IgD-negative memory B cell (primary cell): ENCODE measurements at regions not wholly inside any gene's neighbourhood (a gene's known extent, or its start where the extent isn't known, plus 50 kb on each side); places are given as distances from the start of the nearest gene placed in this dataset.
A peak's percentile ranks its signal among the peaks of the same experiment; 100 is the strongest.

Experiments
- H3K27ac Mint-ChIP-seq, 3 donors: one replicate each; pipeline ENCODE4 v1.8.0; 2020 to 2022; ENCODE audit warnings: mild to moderate bottlenecking in 3 of 3, mixed read lengths in 3 of 3, moderate library complexity in 1 of 3
- H3K27me3 Mint-ChIP-seq: one replicate; pipeline ENCODE4 v1.8.0; 2021; ENCODE audit warnings: mixed read lengths
- H3K36me3 Mint-ChIP-seq: one replicate; pipeline ENCODE4 v1.8.0; 2020; ENCODE audit warnings: mild to moderate bottlenecking, mixed read lengths
- H3K4me1 Mint-ChIP-seq, 3 donors: one replicate each; pipeline ENCODE4 v1.8.0; 2020 to 2022; ENCODE audit warnings: mixed read lengths in 3 of 3, mild to moderate bottlenecking in 1 of 3
- H3K4me3 Mint-ChIP-seq, 4 donors: one replicate each; pipeline ENCODE4 v1.8.0; 2020 to 2022; ENCODE audit warnings: mild to moderate bottlenecking in 4 of 4, mixed read lengths in 4 of 4, moderate library complexity in 3 of 4
- H3K9me3 Mint-ChIP-seq, 3 donors: one replicate each; pipeline ENCODE4 v1.8.0; 2020 to 2021; ENCODE audit warnings: mixed read lengths in 3 of 3, mild to moderate bottlenecking in 1 of 3

DNA sequence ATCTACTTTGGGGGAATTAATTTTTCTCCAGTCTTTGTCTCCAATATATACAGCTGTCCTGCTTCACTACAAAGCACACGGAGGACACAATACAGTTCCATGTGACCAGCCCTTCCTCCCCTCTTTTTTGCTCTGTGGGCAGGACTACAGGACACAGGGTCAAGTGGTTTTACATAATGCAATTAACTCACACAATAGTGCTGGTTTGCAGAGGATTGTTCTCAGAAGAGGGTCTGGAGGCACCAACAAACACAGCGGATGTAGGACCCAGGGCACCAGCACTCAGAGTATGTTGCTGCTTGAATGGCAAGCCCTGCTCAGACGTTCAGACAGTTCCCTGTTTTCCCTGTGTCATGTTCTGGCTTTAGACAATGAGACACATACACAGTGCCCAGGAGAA lies 52.0 kb upstream of the NPTX2 start:
- peaks cover 3% of the 10 kb centered on the region for H3K36me3 Mint-ChIP-seq

DNA sequence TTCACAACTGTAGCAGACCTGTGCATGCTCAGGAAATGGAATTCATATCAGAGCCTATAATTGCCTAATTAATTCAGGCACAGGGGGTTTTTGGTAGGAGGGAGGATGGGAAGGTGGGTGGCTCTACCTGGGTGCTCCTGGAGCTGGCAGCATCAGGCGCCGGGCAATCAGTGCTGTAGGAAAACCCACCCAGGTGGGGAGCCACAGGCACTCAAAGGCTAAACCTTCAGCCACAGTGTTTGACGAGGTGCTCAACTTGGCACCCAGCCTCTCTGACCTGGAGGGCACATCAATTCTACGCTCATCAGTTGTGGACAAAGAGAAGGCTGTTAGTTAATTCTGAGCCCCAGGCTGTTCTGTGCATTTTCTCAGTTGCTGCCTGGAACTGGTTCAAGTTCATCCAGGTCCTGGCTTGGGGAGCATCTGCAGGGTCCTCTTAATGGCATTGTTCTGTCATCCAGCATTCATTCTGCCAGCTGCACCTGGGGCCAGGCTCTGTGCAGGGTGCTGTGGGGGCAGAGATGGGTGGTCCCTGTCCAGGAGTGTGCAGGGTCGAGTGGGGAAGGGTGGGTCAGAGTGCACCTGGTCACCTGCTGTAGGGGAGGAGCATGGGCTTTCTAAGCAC lies 54.1 kb upstream of the NPTX2 start:
- Mint-ChIP-seq H3K27ac (no peak overlapping the region), H3K4me1 (peaks cover 0 to 3% (median 0%) of the 10 kb centered on the region in 3 donors), H3K9me3 (peaks cover 3 to 6% (median 6%) of the 10 kb centered on the region in 3 donors), H3K36me3 (peaks cover 3% of the 10 kb centered on the region), H3K4me3 (no peak overlapping the region), H3K27me3 (peaks cover 5% of the 10 kb centered on the region)

More for the DNA sequence above, 52.0 kb upstream of the NPTX2 start:
- Mint-ChIP-seq H3K27ac (no peak overlapping the region), H3K4me1 (peaks cover 0 to 3% (median 0%) of the 10 kb centered on the region in 3 donors), H3K9me3 (peaks cover 5 to 9% (median 6%) of the 10 kb centered on the region in 3 donors), H3K27me3 (peaks cover 3% of the 10 kb centered on the region), H3K4me3 (peak overlapping the region in 1 of 4 donors; percentile 17)

- Mint-ChIP-seq H3K36me3 (peaks cover 3% of the 10 kb centered on the region), H3K9me3 (peaks cover 3 to 6% (median 5%) of the 10 kb centered on the region in 3 donors), H3K4me3 (no peak overlapping the region), H3K4me1 (peaks cover 0 to 3% (median 0%) of the 10 kb centered on the region in 3 donors), H3K27ac (no peak overlapping the region), H3K27me3 (peaks cover 5% of the 10 kb centered on the region)
These were observed 54.7 kb upstream of the NPTX2 start for GRCh38 chr7:98562381-98562823.

GRCh38 chr7:98559958-98560357 lies 57.1 kb upstream of the NPTX2 start:
- Mint-ChIP-seq H3K4me3 (no peak overlapping the region), H3K9me3 (peaks cover 2 to 4% (median 3%) of the 10 kb centered on the region in 3 donors), H3K27ac (no peak overlapping the region), H3K27me3 (peaks cover 2% of the 10 kb centered on the region), H3K36me3 (peaks cover 3% of the 10 kb centered on the region), H3K4me1 (peaks cover 0 to 3% (median 0%) of the 10 kb centered on the region in 3 donors)

DNA sequence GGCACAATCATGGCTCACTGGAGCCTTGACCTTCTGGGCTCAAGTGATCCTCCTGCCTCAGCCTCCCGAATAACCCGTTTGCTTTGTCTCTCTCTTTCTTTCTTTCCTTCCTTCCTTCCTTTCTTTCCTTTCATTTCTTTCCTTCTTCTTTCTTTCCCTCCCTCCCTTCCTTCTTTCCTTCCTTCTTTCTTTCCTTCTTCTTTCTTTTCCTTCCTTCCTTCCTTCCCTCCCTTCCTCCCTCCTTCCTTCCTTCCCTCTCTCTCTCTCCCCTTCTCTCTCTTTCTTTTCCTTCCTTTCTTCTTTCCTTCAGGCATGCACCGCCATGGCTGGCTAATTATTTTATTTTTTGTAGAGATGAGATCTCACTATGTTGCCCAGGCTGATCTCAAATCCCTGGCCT lies 57.9 kb upstream of the NPTX2 start:
- no peak overlapping the region for H3K27ac Mint-ChIP-seq
- H3K4me3 Mint-ChIP-seq: no peak overlapping the region

GRCh38 chr7:98557538-98558031 lies 59.5 kb upstream of the NPTX2 start:
- Mint-ChIP-seq H3K4me1 (peaks cover 0 to 2% (median 0%) of the 10 kb centered on the region in 3 donors), H3K27me3 (peaks cover 2% of the 10 kb centered on the region), H3K36me3 (peaks cover 3% of the 10 kb centered on the region), H3K9me3 (peaks cover 0 to 6% (median 4%) of the 10 kb centered on the region in 3 donors), H3K27ac (no peak overlapping the region), H3K4me3 (no peak overlapping the region)

More for the DNA sequence above, 57.9 kb upstream of the NPTX2 start:
- peaks cover 0 to 3% (median 0%) of the 10 kb centered on the region in 3 donors for H3K4me1 Mint-ChIP-seq
- H3K36me3 Mint-ChIP-seq: peaks cover 3% of the 10 kb centered on the region
- peaks cover 0 to 3% (median 2%) of the 10 kb centered on the region in 3 donors for H3K9me3 Mint-ChIP-seq
- H3K27me3 Mint-ChIP-seq: peaks cover 2% of the 10 kb centered on the region

DNA sequence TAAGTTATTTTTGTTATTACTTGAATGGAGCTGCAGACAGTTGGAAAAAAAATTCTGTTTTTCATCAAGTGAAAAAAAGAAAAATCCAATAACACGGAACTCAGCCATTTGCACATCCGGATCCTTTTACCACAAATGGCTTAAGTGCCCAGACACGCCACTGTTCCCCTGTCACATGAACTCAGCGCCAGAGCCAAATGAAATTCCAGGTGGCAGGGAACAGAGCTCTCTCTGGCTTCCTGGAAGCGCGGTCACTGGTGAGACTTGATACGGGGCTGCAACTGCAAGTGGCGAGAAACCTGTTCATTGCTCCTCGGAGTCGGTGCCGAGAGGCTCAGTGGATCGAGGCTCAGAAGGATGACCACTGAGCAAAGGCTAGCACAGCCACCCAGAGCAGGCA lies 60.8 kb upstream of the NPTX2 start:
- Mint-ChIP-seq H3K36me3 (peaks cover 3% of the 10 kb centered on the region), H3K4me1 (peaks cover 0 to 2% (median 0%) of the 10 kb centered on the region in 3 donors), H3K27ac (no peak overlapping the region), H3K27me3 (peaks cover 2% of the 10 kb centered on the region), H3K9me3 (peaks cover 0 to 19% (median 5%) of the 10 kb centered on the region in 3 donors), H3K4me3 (no peak overlapping the region)

DNA sequence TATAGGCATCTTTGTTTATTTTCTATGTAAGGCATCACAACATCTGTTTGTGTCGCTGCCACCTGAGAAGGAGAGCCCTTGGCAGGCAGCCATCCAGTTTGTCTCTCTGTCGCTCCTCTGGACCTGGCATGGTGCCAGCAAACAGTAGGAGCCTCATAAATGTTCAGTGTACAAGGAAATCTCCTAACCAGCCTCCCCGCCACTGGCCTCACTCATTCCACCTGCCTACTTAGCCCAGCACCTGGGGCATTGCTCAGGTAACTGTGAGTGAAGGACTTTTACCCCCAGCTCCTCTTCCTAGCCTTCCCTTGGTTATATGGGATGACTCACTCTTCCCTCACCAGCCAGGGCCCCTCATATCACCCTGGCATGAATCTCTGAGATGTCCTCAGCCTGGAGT lies 61.7 kb upstream of the NPTX2 start:
- H3K27me3 Mint-ChIP-seq: peaks cover 2% of the 10 kb centered on the region
- peaks cover 0 to under 1% (median 0%) of the 10 kb centered on the region in 3 donors for H3K4me1 Mint-ChIP-seq
- no peak overlapping the region for H3K4me3 Mint-ChIP-seq
- H3K36me3 Mint-ChIP-seq: no peaks in the 10 kb centered on the region
- no peak overlapping the region for H3K27ac Mint-ChIP-seq
- peaks cover 0 to 20% (median 5%) of the 10 kb centered on the region in 3 donors for H3K9me3 Mint-ChIP-seq

DNA sequence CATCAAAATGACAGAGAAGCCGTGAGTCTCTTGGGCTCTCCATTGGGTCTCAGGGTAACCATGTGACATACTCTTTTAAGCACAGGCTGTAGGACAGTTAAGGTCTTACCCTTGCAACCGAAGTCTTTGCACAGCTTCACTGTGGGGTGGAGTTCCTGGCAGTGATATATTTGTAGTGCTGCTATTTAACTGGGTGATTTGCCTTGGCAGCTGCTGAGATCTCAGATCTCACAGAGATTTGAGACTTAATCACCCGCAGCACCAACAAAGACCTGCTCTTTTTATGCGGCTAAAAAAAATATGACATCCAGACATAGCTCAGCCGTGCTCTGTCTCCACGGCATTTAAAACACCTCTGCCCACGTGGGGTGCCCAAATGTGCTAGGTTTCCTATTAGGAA lies 63.4 kb upstream of the NPTX2 start:
- no peak overlapping the region for H3K27ac Mint-ChIP-seq
- H3K4me3 Mint-ChIP-seq: peak overlapping the region in 1 of 4 donors; percentile 3
- H3K9me3 Mint-ChIP-seq: peaks cover 0 to 22% (median 3%) of the 10 kb centered on the region in 3 donors
- no peaks in the 10 kb centered on the region for H3K4me1 Mint-ChIP-seq
- H3K27me3 Mint-ChIP-seq: no peaks in the 10 kb centered on the region
- no peaks in the 10 kb centered on the region for H3K36me3 Mint-ChIP-seq

- Mint-ChIP-seq H3K4me3 (no peak overlapping the region), H3K9me3 (peaks cover 0 to 22% (median 3%) of the 10 kb centered on the region in 3 donors), H3K4me1 (no peaks in the 10 kb centered on the region), H3K27me3 (no peaks in the 10 kb centered on the region), H3K36me3 (no peaks in the 10 kb centered on the region), H3K27ac (no peak overlapping the region)
These were observed 65.3 kb upstream of the NPTX2 start for GRCh38 chr7:98551611-98552273.

GRCh38 chr7:98548971-98549370 lies 68.1 kb upstream of the NPTX2 start:
- Mint-ChIP-seq H3K27me3 (no peaks in the 10 kb centered on the region), H3K27ac (no peak overlapping the region), H3K36me3 (no peaks in the 10 kb centered on the region)

DNA sequence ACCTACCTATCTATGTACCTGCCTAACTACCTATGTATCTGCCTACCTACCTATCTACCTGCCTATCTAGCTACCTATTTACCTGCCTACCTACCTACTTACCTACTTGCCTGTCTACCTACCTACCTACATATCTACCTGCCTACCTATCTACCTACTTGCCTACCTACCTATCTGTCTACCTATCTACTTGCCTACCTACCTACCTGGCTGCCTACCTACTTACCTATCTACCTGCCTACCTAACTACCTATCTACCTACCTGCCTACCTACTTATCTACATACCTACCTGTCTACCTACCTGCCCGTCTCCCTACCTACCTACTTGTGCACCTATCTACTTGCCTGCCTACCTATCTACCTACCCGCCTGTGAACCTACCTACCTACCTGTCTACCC lies 68.7 kb upstream of the NPTX2 start:
- H3K4me1 Mint-ChIP-seq: no peaks in the 10 kb centered on the region
- H3K27me3 Mint-ChIP-seq: peaks cover 2% of the 10 kb centered on the region
- no peak overlapping the region for H3K27ac Mint-ChIP-seq
- no peaks in the 10 kb centered on the region for H3K36me3 Mint-ChIP-seq
- H3K9me3 Mint-ChIP-seq: peaks cover 0 to 22% (median 3%) of the 10 kb centered on the region in 3 donors
- no peak overlapping the region for H3K4me3 Mint-ChIP-seq

More at GRCh38 chr7:98548971-98549370, 68.1 kb upstream of the NPTX2 start:
- no peaks in the 10 kb centered on the region for H3K4me1 Mint-ChIP-seq
- H3K4me3 Mint-ChIP-seq: no peak overlapping the region
- peaks cover 0 to 22% (median 3%) of the 10 kb centered on the region in 3 donors for H3K9me3 Mint-ChIP-seq

DNA sequence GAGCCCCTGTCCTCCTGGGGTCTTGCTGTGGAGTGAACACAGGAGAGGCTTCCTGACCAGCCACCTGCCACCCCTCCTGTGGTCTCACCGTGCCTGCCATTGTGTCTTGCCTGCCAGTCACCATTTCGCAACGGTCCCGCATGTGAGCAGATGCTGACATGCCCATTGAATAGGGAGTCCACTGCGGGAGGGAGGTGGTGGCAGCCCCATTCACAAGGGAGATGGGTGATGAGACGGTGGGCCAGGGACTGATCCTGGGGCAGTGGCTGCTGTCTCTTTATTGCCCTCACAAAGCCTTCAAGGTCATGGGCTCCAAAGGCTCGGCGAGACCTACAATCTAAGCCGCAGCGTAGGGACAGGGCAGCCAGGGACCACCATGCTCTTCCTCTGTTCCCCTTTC lies 76.0 kb upstream of the NPTX2 start:
- no peaks in the 10 kb centered on the region for H3K4me1 Mint-ChIP-seq
- no peak overlapping the region for H3K4me3 Mint-ChIP-seq
- no peaks in the 10 kb centered on the region for H3K36me3 Mint-ChIP-seq
- no peak overlapping the region for H3K27ac Mint-ChIP-seq
- H3K9me3 Mint-ChIP-seq: peaks cover 2 to 6% (median 3%) of the 10 kb centered on the region in 3 donors
- H3K27me3 Mint-ChIP-seq: peaks cover 12% of the 10 kb centered on the region

- H3K4me3 Mint-ChIP-seq: no peak overlapping the region
- no peaks in the 10 kb centered on the region for H3K36me3 Mint-ChIP-seq
- H3K27ac Mint-ChIP-seq: no peak overlapping the region
- H3K4me1 Mint-ChIP-seq: no peaks in the 10 kb centered on the region
- H3K9me3 Mint-ChIP-seq: peaks cover 2 to 6% (median 3%) of the 10 kb centered on the region in 3 donors
- peaks cover 14% of the 10 kb centered on the region for H3K27me3 Mint-ChIP-seq
These were observed 77.2 kb upstream of the NPTX2 start for GRCh38 chr7:98539865-98540264.

- Mint-ChIP-seq H3K36me3 (no peaks in the 10 kb centered on the region), H3K4me1 (no peaks in the 10 kb centered on the region), H3K27me3 (peaks cover 4% of the 10 kb centered on the region), H3K9me3 (peaks cover 3 to 14% (median 4%) of the 10 kb centered on the region in 3 donors), H3K4me3 (peak overlapping the region in 1 of 4 donors; percentile 17), H3K27ac (no peak overlapping the region)
These were observed 80.3 kb upstream of the NPTX2 start for GRCh38 chr7:98536803-98537202.
